ENCODE measurements at regions not wholly inside any gene's neighbourhood (a gene's known extent, or its start where the extent isn't known, plus 50 kb on each side); places are given as distances from the start of the nearest gene placed in this dataset.
A peak's percentile ranks its signal among the peaks of the same experiment; 100 is the strongest.
"Not testable (repeated sequence)": the region's sequence is repeated elsewhere in the genome, so short reads cannot be mapped to it uniquely, and the experiment has no call there.

DNA sequence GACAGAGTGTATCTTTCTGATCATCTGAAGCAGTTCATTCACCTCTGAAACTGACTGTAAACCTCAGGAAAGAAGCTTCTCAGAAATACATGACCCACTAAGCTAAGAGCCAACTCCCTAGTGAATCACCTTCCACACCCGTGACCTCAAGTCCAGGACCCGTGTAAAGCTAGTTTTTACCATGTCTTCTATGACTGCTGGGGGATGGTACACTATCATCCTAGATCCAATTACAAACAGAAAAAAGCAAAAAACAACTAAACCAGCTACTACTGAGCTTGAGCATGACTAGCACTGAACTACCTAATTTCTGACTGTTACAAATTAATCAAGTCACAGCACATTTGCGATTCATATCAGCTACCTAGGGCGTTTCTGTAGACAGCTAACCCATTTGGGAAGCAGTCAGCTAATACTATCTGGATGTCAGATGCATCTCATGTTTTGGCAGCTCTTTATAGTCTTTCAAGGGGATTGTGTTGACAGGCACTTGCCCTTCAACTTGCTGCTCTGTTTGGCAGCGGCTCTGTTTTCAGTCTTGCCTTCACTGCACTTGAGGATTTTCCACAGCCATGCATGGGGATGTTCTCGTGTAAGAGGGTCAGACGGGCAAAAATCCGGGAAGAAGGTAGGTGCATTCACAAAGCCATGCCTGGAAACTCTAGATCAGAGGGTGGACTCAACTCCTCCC is 350.3 kb downstream of the ANAPC1 start:
- H3K27ac ChIP-seq, H3K4me1 ChIP-seq, H3K27me3 ChIP-seq, H3K4me3 ChIP-seq, H3K9me3 ChIP-seq, H3K36me3 ChIP-seq: not testable (repeated sequence)
- ATAC-seq = peak; percentile 58
- 75% methylated on average over 3 of the region's 8 CpGs; no CpG with 5 or more reads in 1 of the 2 donors for WGBS, 2 donors (ENCODE audit: low coverage in 1 of 2)

DNA sequence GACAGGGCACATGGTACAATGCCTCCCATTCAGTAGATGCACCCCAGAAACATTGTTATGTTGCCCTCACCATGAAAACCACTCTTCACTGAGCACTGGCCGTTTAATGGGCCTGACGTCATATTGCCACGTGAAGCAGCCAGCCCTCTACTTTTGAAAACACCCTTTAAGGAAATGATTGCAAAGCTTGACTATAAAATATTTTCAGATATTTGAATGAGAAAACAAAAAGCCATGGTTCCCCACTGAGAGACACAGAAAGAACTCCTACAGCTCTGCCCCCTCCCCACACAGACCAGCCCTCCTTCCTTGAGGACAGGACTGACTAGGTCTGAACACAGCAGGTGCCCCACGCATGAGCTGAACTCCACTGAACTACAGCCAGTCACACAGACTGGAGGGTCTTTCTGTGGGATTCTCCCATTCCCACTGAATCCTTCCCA is 349.1 kb downstream of the ANAPC1 start:
- ATAC-seq = no peak
- TF ChIP-seq EP300 (IDR thresholded peaks at IDR 0.05) (no peak), POLR2A (IDR thresholded peaks at IDR 0.05) (no peak), POLR2AphosphoS5 (IDR thresholded peaks at IDR 0.05) (no peak)
- TF ChIP-seq, protein P1, sequence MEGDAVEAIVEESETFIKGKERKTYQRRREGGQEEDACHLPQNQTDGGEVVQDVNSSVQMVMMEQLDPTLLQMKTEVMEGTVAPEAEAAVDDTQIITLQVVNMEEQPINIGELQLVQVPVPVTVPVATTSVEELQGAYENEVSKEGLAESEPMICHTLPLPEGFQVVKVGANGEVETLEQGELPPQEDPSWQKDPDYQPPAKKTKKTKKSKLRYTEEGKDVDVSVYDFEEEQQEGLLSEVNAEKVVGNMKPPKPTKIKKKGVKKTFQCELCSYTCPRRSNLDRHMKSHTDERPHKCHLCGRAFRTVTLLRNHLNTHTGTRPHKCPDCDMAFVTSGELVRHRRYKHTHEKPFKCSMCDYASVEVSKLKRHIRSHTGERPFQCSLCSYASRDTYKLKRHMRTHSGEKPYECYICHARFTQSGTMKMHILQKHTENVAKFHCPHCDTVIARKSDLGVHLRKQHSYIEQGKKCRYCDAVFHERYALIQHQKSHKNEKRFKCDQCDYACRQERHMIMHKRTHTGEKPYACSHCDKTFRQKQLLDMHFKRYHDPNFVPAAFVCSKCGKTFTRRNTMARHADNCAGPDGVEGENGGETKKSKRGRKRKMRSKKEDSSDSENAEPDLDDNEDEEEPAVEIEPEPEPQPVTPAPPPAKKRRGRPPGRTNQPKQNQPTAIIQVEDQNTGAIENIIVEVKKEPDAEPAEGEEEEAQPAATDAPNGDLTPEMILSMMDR (IDR thresholded peaks at IDR 0.05) = no peak
- Histone ChIP-seq H3K9me3 (no peaks in the 10 kb centered on the region), H3K27me3 (no peaks in the 10 kb centered on the region), H3K36me3 (no peaks in the 10 kb centered on the region), H3K4me1 (peaks cover 0 to 7% (median 7%) of the 10 kb centered on the region in 3 donors), H3K4me3 (no peak overlapping the region), H3K27ac (no peak overlapping the region)
- WGBS, 2 donors (ENCODE audit: low coverage in 1 of 2) = 30 to 73% methylated on average over 4 of the region's 4 CpGs

DNA sequence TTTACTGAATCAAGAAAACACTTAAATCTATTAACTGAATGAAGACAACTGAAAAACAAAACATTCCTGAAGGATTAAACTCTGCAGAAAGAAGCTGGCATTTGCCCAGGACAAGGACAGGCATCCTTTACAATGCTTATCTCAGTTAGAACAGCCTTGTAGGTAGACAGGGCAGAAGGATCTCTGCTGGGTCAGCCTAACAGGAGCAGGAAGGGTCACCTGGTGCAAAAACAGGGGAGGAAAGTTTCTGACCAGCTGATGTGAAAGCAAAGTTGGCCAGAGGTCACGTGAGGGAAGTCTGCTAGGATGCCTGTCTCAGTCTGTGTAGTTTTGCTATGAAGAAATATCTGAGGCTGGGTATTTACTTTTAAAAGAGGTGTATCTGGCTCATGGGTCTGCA is 348.6 kb downstream of the ANAPC1 start:
- WGBS, 2 donors (ENCODE audit: low coverage in 1 of 2) = 40 to 60% methylated on average over 1 of the region's 1 CpG
- Histone ChIP-seq H3K4me1 (peaks cover 0 to 7% (median 7%) of the 10 kb centered on the region in 3 donors), H3K36me3 (no peaks in the 10 kb centered on the region), H3K27me3 (no peaks in the 10 kb centered on the region), H3K4me3 (no peak overlapping the region), H3K9me3 (no peaks in the 10 kb centered on the region), H3K27ac (no peak overlapping the region)
- no peak for ATAC-seq
- TF ChIP-seq, protein P1 (IDR thresholded peaks at IDR 0.05) = no peak
- TF ChIP-seq EP300 (IDR thresholded peaks at IDR 0.05) = no peak
- no peak for TF ChIP-seq POLR2A (IDR thresholded peaks at IDR 0.05)
- no peak for TF ChIP-seq POLR2AphosphoS5 (IDR thresholded peaks at IDR 0.05)

DNA sequence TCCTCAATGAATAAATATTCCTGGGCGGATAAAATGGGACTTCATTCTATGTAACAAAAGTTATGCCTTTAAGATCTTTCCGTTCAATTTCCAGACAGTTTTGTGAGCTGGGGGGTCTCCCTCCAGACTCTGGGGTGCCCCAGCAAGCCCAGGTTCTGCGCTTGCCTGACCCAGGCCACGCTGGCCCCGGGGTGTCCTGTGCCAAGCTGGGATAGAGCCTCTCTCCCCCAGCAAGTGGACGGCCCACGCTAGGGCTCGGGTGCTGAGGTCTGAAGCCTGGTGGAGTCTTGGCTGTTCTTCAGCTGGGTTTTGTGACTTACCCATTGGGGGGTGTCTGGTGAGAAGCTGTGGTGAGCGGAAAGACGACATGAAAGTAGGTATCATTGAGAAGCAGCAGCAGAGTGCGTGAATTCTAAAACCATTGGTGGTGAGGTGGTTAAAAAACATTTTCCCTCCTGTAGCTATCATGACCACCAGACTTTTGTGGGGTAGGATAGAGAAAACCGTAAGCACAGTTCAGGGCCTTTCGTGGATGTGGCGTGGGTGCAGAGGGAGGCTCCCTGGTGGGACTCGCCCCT is 346.8 kb downstream of the ANAPC1 start:
- TF ChIP-seq, protein P1 (IDR thresholded peaks at IDR 0.05) = no peak
- TF ChIP-seq POLR2A (IDR thresholded peaks at IDR 0.05) = no peak
- Histone ChIP-seq H3K9me3 (no peaks in the 10 kb centered on the region), H3K4me3 (no peak overlapping the region), H3K4me1 (peaks cover 0 to 7% (median 7%) of the 10 kb centered on the region in 3 donors), H3K27ac (no peak overlapping the region), H3K36me3 (no peaks in the 10 kb centered on the region), H3K27me3 (no peaks in the 10 kb centered on the region)
- WGBS, 2 donors (ENCODE audit: low coverage in 1 of 2) = 97 to 100% methylated on average over 5 to 7 of the region's 15 CpGs
- ATAC-seq = no peak

DNA sequence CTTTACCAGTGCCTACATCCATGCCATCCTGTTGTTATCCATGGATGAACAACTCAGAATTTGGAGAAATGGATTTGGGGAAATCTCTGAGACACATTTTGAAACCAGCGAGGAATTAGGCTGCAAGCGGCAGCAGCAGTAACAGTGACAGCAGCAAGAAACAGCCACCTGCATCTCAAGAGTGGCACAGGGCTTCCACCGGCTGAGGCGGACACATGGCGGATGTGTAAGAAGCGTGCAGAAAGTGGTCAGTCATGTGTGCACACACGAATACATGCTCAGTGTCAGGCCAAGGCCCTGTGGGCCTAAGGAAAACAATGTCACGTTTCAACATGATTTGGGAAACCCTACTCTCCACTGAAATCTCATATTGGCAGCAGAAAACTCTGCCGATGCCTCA is 344.0 kb downstream of the ANAPC1 start:
- not testable (repeated sequence) for H3K36me3 ChIP-seq, H3K27me3 ChIP-seq, H3K9me3 ChIP-seq, ATAC-seq, H3K4me1 ChIP-seq, H3K4me3 ChIP-seq, H3K27ac ChIP-seq
- no CpG with 5 or more reads among the region's 9 CpGs for WGBS, 2 donors (ENCODE audit: low coverage in 1 of 2)

DNA sequence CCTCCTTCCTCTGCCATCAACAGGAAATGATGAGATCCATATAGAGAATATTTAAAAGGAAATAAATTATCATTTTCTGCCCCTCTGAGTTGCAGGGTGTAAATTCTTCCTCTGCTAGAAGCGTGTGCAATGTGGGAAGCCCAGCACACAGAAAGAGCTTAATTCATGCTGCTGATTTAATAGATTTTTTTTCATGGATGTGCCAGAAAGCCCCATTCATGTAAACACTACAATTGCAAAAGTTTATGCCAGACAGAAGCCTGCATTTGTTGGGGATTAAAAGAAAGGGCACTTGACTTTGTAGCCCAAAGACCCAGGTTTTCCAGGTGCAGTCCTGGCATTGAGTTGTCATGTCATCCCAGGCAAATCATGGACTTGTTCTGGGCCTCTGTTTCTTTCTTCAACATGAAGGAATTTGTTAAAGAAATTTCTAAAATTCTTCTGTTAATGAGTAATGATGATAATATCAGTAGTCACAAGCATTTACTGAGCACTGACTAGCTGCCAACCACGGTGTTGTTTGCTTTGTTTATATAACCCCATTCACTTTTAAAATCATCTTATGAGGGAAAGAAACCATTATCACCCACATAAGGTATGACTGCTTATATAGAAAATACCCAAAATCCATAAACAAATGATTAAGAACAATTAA is 341.7 kb downstream of the ANAPC1 start:
- not testable (repeated sequence) for ATAC-seq, H3K4me1 ChIP-seq, H3K4me3 ChIP-seq, H3K27me3 ChIP-seq, H3K9me3 ChIP-seq, H3K27ac ChIP-seq, H3K36me3 ChIP-seq
- 7 to 20% methylated on average over 1 of the region's 2 CpGs for WGBS, 2 donors (ENCODE audit: low coverage in 1 of 2)

DNA sequence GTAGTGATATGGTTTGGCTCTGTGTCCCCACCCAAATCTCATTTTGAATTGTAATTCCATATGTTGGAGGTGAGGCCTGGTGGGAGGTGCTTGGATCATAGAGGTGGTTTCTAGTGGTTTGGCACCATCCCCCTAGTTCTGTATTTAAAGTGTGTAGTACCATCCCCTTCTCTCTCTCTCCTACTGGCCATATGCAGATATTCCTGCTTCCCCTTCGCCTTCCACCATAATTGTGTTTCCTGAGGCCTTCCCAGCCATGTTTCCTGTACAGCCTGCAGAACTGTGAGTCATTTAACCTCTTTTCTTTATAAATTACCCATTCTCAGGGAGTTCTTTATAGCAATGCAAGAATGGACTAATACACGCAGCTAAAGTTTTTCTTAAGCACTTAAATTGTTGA is 340.0 kb downstream of the ANAPC1 start:
- H3K27ac ChIP-seq, H3K9me3 ChIP-seq, H3K27me3 ChIP-seq, H3K4me3 ChIP-seq, ATAC-seq, H3K4me1 ChIP-seq, H3K36me3 ChIP-seq: not testable (repeated sequence)
- no CpG with 5 or more reads among the region's 2 CpGs for WGBS, 2 donors (ENCODE audit: low coverage in 1 of 2)

DNA sequence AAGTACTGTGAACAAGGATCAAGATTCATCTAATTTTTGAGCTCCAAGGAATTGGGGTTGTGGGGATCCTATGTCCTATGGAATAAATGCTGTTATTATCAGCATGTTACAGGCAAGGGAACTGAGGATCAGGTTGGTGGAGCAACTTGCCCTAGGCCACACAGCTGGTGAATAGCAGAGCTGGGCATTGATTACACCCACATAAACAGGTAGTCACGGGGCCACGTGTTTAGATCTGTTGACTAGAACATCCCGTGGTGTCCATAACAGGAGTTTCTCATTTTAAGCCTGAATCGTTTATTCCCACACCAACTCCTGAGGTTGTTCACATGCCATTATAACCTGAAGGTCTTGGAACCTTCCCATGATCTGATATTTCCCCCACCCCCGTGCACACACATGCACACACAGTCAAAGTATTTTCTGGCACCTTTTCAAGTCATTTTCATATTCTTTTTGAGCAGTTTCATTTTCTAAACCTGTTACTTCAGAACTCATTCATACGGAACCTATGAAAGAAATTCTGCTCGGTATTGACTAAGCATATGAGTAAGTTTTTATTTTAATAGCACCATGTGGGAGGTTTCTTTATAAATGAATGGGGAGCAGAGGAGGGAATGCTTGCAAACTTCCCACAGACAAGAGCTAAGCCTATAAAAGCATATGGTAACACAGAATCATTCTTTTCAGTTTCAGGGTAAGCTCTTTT is 338.1 kb downstream of the ANAPC1 start:
- H3K27ac ChIP-seq, H3K9me3 ChIP-seq, H3K4me3 ChIP-seq, H3K4me1 ChIP-seq, ATAC-seq, H3K27me3 ChIP-seq, H3K36me3 ChIP-seq: not testable (repeated sequence)
- no CpG with 5 or more reads among the region's 7 CpGs for WGBS, 2 donors (ENCODE audit: low coverage in 1 of 2)

DNA sequence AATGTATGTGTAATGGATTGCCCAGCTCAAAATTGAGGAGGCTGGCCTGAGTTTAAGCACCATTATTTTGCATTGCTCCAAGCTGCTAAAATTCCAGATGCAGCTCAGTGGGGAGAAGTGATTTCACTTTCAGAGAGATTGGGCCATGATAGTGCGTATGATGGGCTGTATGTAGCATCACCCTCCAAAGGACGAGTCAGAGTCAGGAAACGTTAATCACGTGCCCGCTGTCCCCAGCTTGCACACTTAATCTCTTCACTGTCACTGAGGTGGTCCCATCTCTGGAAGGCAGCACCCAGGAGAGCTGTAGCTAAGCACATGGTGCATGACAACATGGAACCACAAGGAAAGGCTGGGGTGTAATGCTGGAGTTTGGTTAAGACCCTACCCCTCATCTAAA is 337.4 kb downstream of the ANAPC1 start:
- H3K4me3 ChIP-seq, ATAC-seq, H3K27me3 ChIP-seq, H3K4me1 ChIP-seq, H3K36me3 ChIP-seq, H3K9me3 ChIP-seq, H3K27ac ChIP-seq: not testable (repeated sequence)
- 60% methylated on average over 1 of the region's 5 CpGs; no CpG with 5 or more reads in 1 of the 2 donors for WGBS, 2 donors (ENCODE audit: low coverage in 1 of 2)

Data from gastroesophageal sphincter (tissue), 4 donors.